Tibial nerve (tissue), 4 donors: ENCODE measurements at regions not wholly inside any gene's neighbourhood (a gene's known extent, or its start where the extent isn't known, plus 50 kb on each side); places are given as distances from the start of the nearest gene placed in this dataset.

Experiments
- DNase-seq, 2 donors: peaks; one replicate each; pipeline ENCODE4 v3.0.0-alpha.2; 2019; ENCODE audit warnings: low spot score in 2 of 2
- H3K27ac ChIP-seq, 4 donors: fragments of 200-600 bp; sonication (generic) in 3 of 4; one replicate each; pipeline ENCODE4 v1.5.1; 2017 to 2019; ENCODE audit warnings: mild to moderate bottlenecking in 1 of 4
- H3K27me3 ChIP-seq, 2 donors: fragments of 200-600 bp; sonication (generic) in 1 of 2; one replicate each; pipeline versions ENCODE4 v1.5.1 to v1.6.0; 2017 to 2019
- H3K36me3 ChIP-seq, 3 donors: fragments of 200-600 bp; sonication (generic); one replicate each; pipeline ENCODE4 v1.5.1; 2018 to 2019
- H3K4me1 ChIP-seq, 4 donors: fragments of 200-600 bp; sonication (generic) in 3 of 4; one replicate each; pipeline ENCODE4 v1.5.1; 2017 to 2019
- H3K4me3 ChIP-seq, 4 donors: fragments of 200-600 bp; sonication (generic) in 3 of 4; one replicate each; pipeline ENCODE4 v1.5.1; 2017 to 2019; ENCODE audit warnings: mild to moderate bottlenecking in 1 of 4, moderate library complexity in 1 of 4
- H3K9me3 ChIP-seq, 4 donors: fragments of 200-600 bp; sonication (generic) in 3 of 4; one replicate each; pipeline ENCODE4 v1.5.1; 2017 to 2019
- CTCF ChIP-seq, 5 experiments: fragments of 200-600 bp in 3 of 5; fragments of 450-650 bp in 2 of 5; sonication (generic) in 3 of 5; IDR thresholded peaks; one replicate each; pipeline ENCODE4 v1.5.1; 2016 to 2019; ENCODE audit warnings: antibody characterized with exemption in 5 of 5, mild to moderate bottlenecking in 3 of 5, moderate library complexity in 2 of 5
- EP300 ChIP-seq, 2 donors: sonication (generic); formaldehyde crosslinking; IDR thresholded peaks; one replicate each; pipeline ENCODE4 v1.6.1; 2017; ENCODE audit warnings: antibody characterized with exemption in 2 of 2, mild to moderate bottlenecking in 1 of 2
- POLR2A ChIP-seq, 2 donors: fragments of 450-650 bp; IDR thresholded peaks; one replicate each; pipeline ENCODE4 v1.6.1; 2017; ENCODE audit warnings: antibody characterized with exemption in 2 of 2, mild to moderate bottlenecking in 2 of 2, moderate library complexity in 2 of 2
- WGBS, 2 donors: methylation state at CpG; one replicate each; pipeline ENCODE4 v1.1.5; 2018; 5-methylcytosine and 5-hydroxymethylcytosine counted together

- DNase-seq = no peak
- Histone ChIP-seq H3K4me3 (no peak overlapping the region), H3K9me3 (peaks cover 0 to 8% (median 0%) of the 10 kb centered on the region in 4 donors), H3K36me3 (no peaks in the 10 kb centered on the region), H3K27ac (no peak overlapping the region), H3K4me1 (peaks cover 0 to 8% (median 0%) of the 10 kb centered on the region in 4 donors), H3K27me3 (no peaks in the 10 kb centered on the region)
- WGBS, 2 donors = 55 to 58% methylated on average over 2 of the region's 2 CpGs
- TF ChIP-seq CTCF (IDR thresholded peaks at IDR 0.05) (no peak), POLR2A (IDR thresholded peaks at IDR 0.05) (no peak), EP300 (IDR thresholded peaks at IDR 0.05) (no peak)
Measured at GRCh38 chr2:156087875-156088274, 244.6 kb downstream of the NR4A2 start.

- Histone ChIP-seq H3K4me1 (peaks cover 0 to 8% (median 0%) of the 10 kb centered on the region in 4 donors), H3K27ac (peak overlapping the region in 2 of 4 donors; percentile 59 to 68), H3K36me3 (no peaks in the 10 kb centered on the region), H3K9me3 (peaks cover 0 to 23% (median 2%) of the 10 kb centered on the region in 4 donors), H3K4me3 (no peak overlapping the region), H3K27me3 (no peaks in the 10 kb centered on the region)
- DNase-seq = no peak
- WGBS, 2 donors = 44 to 50% methylated on average over 15 of the region's 15 CpGs
- peak in 1 of 2 donors; percentile 29 for TF ChIP-seq EP300 (IDR thresholded peaks at IDR 0.05)
- TF ChIP-seq POLR2A (IDR thresholded peaks at IDR 0.05) = no peak
- no peak for TF ChIP-seq CTCF (IDR thresholded peaks at IDR 0.05)
Measured at GRCh38 chr2:156083763-156084493, 248.6 kb downstream of the NR4A2 start.

- TF ChIP-seq POLR2A (IDR thresholded peaks at IDR 0.05) = no peak
- TF ChIP-seq CTCF (IDR thresholded peaks at IDR 0.05) = no peak
- no peak for TF ChIP-seq EP300 (IDR thresholded peaks at IDR 0.05)
- 89 to 100% methylated on average over 2 of the region's 2 CpGs for WGBS, 2 donors
- Histone ChIP-seq H3K27ac (no peak overlapping the region), H3K4me3 (no peak overlapping the region), H3K9me3 (peaks cover 0 to 23% (median 2%) of the 10 kb centered on the region in 4 donors), H3K27me3 (no peaks in the 10 kb centered on the region), H3K36me3 (no peaks in the 10 kb centered on the region), H3K4me1 (peaks cover 0 to 8% (median 0%) of the 10 kb centered on the region in 4 donors)
- no peak for DNase-seq
Measured at GRCh38 chr2:156079845-156080244, 252.7 kb downstream of the NR4A2 start.

- no peaks in the 10 kb centered on the region for H3K4me1 ChIP-seq
- no peaks in the 10 kb centered on the region for H3K27me3 ChIP-seq
- no peak for DNase-seq
- no peak for TF ChIP-seq CTCF (IDR thresholded peaks at IDR 0.05)
- no peaks in the 10 kb centered on the region for H3K36me3 ChIP-seq
- H3K27ac ChIP-seq = no peak overlapping the region
- peaks cover 0 to 23% (median 2%) of the 10 kb centered on the region in 4 donors for H3K9me3 ChIP-seq
- H3K4me3 ChIP-seq = no peak overlapping the region
- WGBS, 2 donors = 59 to 67% methylated on average over 1 of the region's 1 CpG
Measured at GRCh38 chr2:156077041-156077742, 255.3 kb downstream of the NR4A2 start.

GRCh38 chr2:156065912-156066311 lies 266.6 kb downstream of the NR4A2 start:
- WGBS, 2 donors = 89 to 91% methylated on average over 4 of the region's 4 CpGs
- TF ChIP-seq EP300 (IDR thresholded peaks at IDR 0.05) (no peak), POLR2A (IDR thresholded peaks at IDR 0.05) (no peak), CTCF (IDR thresholded peaks at IDR 0.05) (no peak)
- H3K36me3 ChIP-seq = no peaks in the 10 kb centered on the region

More at GRCh38 chr2:156065912-156066311, 266.6 kb downstream of the NR4A2 start:
- Histone ChIP-seq H3K4me3 (no peak overlapping the region), H3K27ac (no peak overlapping the region), H3K4me1 (no peaks in the 10 kb centered on the region), H3K27me3 (no peaks in the 10 kb centered on the region), H3K9me3 (no peaks in the 10 kb centered on the region)
- no peak for DNase-seq
